Endothelial cell of umbilical vein (primary cell): ENCODE measurements at regions not wholly inside any gene's neighbourhood (a gene's known extent, or its start where the extent isn't known, plus 50 kb on each side); places are given as distances from the start of the nearest gene placed in this dataset.

Experiments used
- BruUV-seq: library from RNA; stranded (reverse); fragments of 400-500 nt; replicated peaks from 2 replicates; lab custom pipeline; 2021; lab: Mats Ljungman, UMichigan
- CTCF ChIA-PET: fragments of 300-600, 350-600 bp; sonication (Branson Sonifier 250); formaldehyde crosslinking; loops from one replicate; lab custom pipeline; 2021; ENCODE audit warnings: antibody characterized with exemption, inconsistent platforms; lab: Charles Lee
- POLR2A ChIA-PET: fragments of 300-600, 350-600 bp; sonication (Branson Sonifier 250); formaldehyde crosslinking; loops from one replicate; lab custom pipeline; 2021; ENCODE audit warnings: antibody characterized with exemption, inconsistent platforms; lab: Charles Lee
- DNase-seq: peaks from one replicate; pipeline ENCODE4 v3.0.0-alpha.2; 2011; ENCODE audit warnings: low read depth, low spot score
- FAIRE-seq: peaks from 2 replicates; lab custom pipeline; 2011; peaks lifted over from hg19 to GRCh38; lab: Jason Lieb, UNC
- H2AFZ ChIP-seq: 2 replicates; pipeline ENCODE4 v1.6.0; 2012; ENCODE audit warnings: low read depth, low read length, control low read depth, inconsistent platforms
- H3K27ac ChIP-seq: 2 replicates; pipeline ENCODE4 v1.5.1; 2011; ENCODE audit warnings: low read depth, mild to moderate bottlenecking, control low read depth, low read length, moderate library complexity; ENCODE audit not compliant: insufficient read depth
- H3K27me3 ChIP-seq, 2 experiments: 2 replicates each; pipeline versions ENCODE4 v1.6.0 to v1.6.1; 2011; ENCODE audit warnings: low read length in 2 of 2, mixed read lengths in 1 of 2; ENCODE audit not compliant: control insufficient read depth in 2 of 2, insufficient read depth in 2 of 2
- H3K36me3 ChIP-seq, 2 experiments: 2 replicates in 1 of 2; 3 replicates in 1 of 2; pipeline ENCODE4 v1.5.1; 2011; ENCODE audit warnings: low read length in 2 of 2, mild to moderate bottlenecking in 1 of 2, moderate library complexity in 1 of 2; ENCODE audit not compliant: control insufficient read depth in 2 of 2, insufficient read depth in 2 of 2; ENCODE audit errors: extremely low read depth in 1 of 2
- H3K4me1 ChIP-seq: 3 replicates; pipeline ENCODE4 v1.5.1; 2011; ENCODE audit warnings: mild to moderate bottlenecking, low read length; ENCODE audit not compliant: control insufficient read depth, insufficient read depth; ENCODE audit errors: extremely low read depth
- H3K4me2 ChIP-seq: 2 replicates; pipeline ENCODE4 v1.6.1; 2011; ENCODE audit warnings: low read length, control low read depth, mixed read lengths; ENCODE audit not compliant: insufficient read depth
- H3K4me3 ChIP-seq, 3 experiments: fragments of 200-600 bp in 1 of 3; sonication (generic), shearing (Covaris generic) in 1 of 3; replicated peaks in 1 of 3; 2 replicates each; pipeline ENCODE4 v1.5.1; 2011 to 2016; ENCODE audit warnings: control low read depth in 3 of 3, low read length in 3 of 3, mild to moderate bottlenecking in 2 of 3, inconsistent platforms in 1 of 3, low read depth in 1 of 3, moderate library complexity in 1 of 3; ENCODE audit not compliant: insufficient read depth in 1 of 3
- H3K79me2 ChIP-seq: 2 replicates; pipeline ENCODE4 v1.6.0; 2012; ENCODE audit warnings: low read length, inconsistent platforms; ENCODE audit not compliant: control insufficient read depth, insufficient read depth
- H3K9ac ChIP-seq: replicated peaks from 2 replicates; pipeline ENCODE3; 2011; ENCODE audit warnings: low read length, control low read depth; ENCODE audit not compliant: insufficient read depth; ENCODE audit errors: extremely low read depth
- H3K9me1 ChIP-seq: replicated peaks from 3 replicates; pipeline ENCODE4 v1.6.0; 2011; ENCODE audit warnings: mild to moderate bottlenecking, low read length; ENCODE audit not compliant: control insufficient read depth, insufficient read depth; ENCODE audit errors: extremely low read depth
- H3K9me3 ChIP-seq: replicated peaks from 2 replicates; pipeline ENCODE4 v1.5.1; 2012; ENCODE audit warnings: low read length, inconsistent platforms; ENCODE audit not compliant: control insufficient read depth, insufficient read depth
- H4K20me1 ChIP-seq: replicated peaks from 2 replicates; pipeline ENCODE3; 2011; ENCODE audit warnings: mild to moderate bottlenecking, low read length; ENCODE audit not compliant: control insufficient read depth, insufficient read depth; ENCODE audit errors: extremely low read depth
- CTCF ChIP-seq, 2 donors: IDR thresholded peaks; 1 replicate in 1 of 2; 2 replicates in 1 of 2; pipeline ENCODE4 v1.5.1; 2011; ENCODE audit warnings: low read length in 2 of 2, mild to moderate bottlenecking in 2 of 2, moderate library complexity in 2 of 2, control low read depth in 1 of 2, inconsistent platforms in 1 of 2, low read depth in 1 of 2; ENCODE audit not compliant: insufficient read depth in 1 of 2; ENCODE audit errors: extremely low read depth in 1 of 2
- EZH2 ChIP-seq: IDR thresholded peaks from 2 replicates; pipeline ENCODE4 v1.6.1; 2012; ENCODE audit warnings: borderline replicate concordance, low read depth, mild to moderate bottlenecking, moderate library complexity, low read length, inconsistent platforms; ENCODE audit not compliant: severe bottlenecking
- FOS ChIP-seq: IDR thresholded peaks from 2 replicates; pipeline ENCODE4 v1.6.1; 2011; ENCODE audit warnings: mild to moderate bottlenecking, low read length, moderate library complexity, borderline replicate concordance; ENCODE audit not compliant: insufficient read depth
- GATA2 ChIP-seq: IDR thresholded peaks from 2 replicates; pipeline ENCODE4 v1.7.0; 2011; ENCODE audit warnings: low read depth, mild to moderate bottlenecking, moderate library complexity, mixed read lengths, low read length; ENCODE audit not compliant: insufficient read length, insufficient read depth
- JUN ChIP-seq: IDR thresholded peaks from 2 replicates; pipeline ENCODE4 v1.6.1; 2011; ENCODE audit warnings: borderline replicate concordance, low read depth; ENCODE audit not compliant: insufficient read length, insufficient read depth
- MAX ChIP-seq: IDR thresholded peaks from 2 replicates; pipeline ENCODE4 v1.6.1; 2011; ENCODE audit not compliant: insufficient read depth, insufficient read length
- MYC ChIP-seq: IDR thresholded peaks from one replicate; pipeline ENCODE4 v1.6.1; 2011; ENCODE audit warnings: mild to moderate bottlenecking, low read depth, low read length
- POLR2A ChIP-seq: IDR thresholded peaks from 2 replicates; pipeline ENCODE4 v1.6.1; 2012; ENCODE audit warnings: low read depth, mild to moderate bottlenecking, control low read depth, low read length
- POLR2AphosphoS5 ChIP-seq: IDR thresholded peaks from 2 replicates; pipeline ENCODE4 v1.6.1; 2012; ENCODE audit warnings: low read depth, mild to moderate bottlenecking, control low read depth, low read length, moderate library complexity; ENCODE audit not compliant: insufficient read depth
- dilution Hi-C: fragments of 300-500 bp; cut with MboI; formaldehyde crosslinking; loops from one replicate; pipeline ENCODE4 v1.15.0; 2019; ENCODE audit warnings: low sequenced_read_pairs; ENCODE audit not compliant: extremely low pct_ligation_motif_present
- intact Hi-C: fragments of 100-400 bp; cut with micrococcal nuclease; formaldehyde crosslinking; loops from one replicate; pipeline ENCODE4 v1.10.0; 2022

- Histone ChIP-seq H3K79me2 (no peaks in the 10 kb centered on the region), H3K27me3 (peaks cover 3 to 13% of the 10 kb centered on the region in 2 experiments), H3K4me1 (no peaks in the 10 kb centered on the region), H3K4me3 (no peak overlapping the region), H3K36me3 (no peaks in the 10 kb centered on the region), H2AFZ (no peak overlapping the region), H3K9me3 (no peaks in the 10 kb centered on the region), H3K4me2 (no peak overlapping the region), H3K9me1 (no peaks in the 10 kb centered on the region), H3K27ac (no peak overlapping the region), H3K9ac (no peak overlapping the region), H4K20me1 (no peaks in the 10 kb centered on the region)
- TF ChIP-seq MAX (no peak), JUN (no peak), POLR2AphosphoS5 (no peak), POLR2A (no peak), GATA2 (no peak), MYC (no peak), CTCF (IDR thresholded peaks at IDR 0.05; ENCODE audit: extremely low read depth in 1 of 2, insufficient read depth in 1 of 2, low read depth in 1 of 2, low read length in 2 of 2) (no peak), EZH2 (no peak), FOS (no peak)
- CTCF ChIA-PET, result no interaction called here
- intact Hi-C loops (no loop called here), dilution Hi-C loops (no loop called here)
- no TSS peak for BruUV-seq
- FAIRE-seq (no peak), DNase-seq (no peak)
- POLR2A ChIA-PET, result no interaction called here
Measured at GRCh38 chr12:69046363-69046762, 113.4 kb upstream of the CPM start.
